ENCODE measurements at regions not wholly inside any gene's neighbourhood (a gene's known extent, or its start where the extent isn't known, plus 50 kb on each side); places are given as distances from the start of the nearest gene placed in this dataset.

DNA sequence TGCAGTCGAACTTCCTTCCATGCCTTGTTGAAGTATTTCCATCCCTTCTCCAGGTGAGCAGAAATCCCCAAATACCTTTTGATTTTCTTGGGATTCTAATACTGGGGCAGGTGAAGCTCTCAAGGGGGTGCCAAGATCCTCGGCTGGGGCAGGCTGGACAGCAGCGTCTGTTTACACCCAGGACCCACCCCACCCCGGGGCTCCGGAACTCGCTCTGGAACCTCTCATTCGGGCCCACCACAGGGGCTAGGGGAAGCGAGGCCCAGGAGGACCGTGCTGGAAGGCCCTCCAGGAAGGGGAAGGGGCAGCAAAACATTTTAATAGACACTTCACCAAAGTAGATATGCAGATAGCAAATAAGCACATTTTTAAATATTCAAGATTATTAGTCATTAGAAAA is 161.9 kb upstream of the GORAB start:
- TF ChIP-seq, protein P1, sequence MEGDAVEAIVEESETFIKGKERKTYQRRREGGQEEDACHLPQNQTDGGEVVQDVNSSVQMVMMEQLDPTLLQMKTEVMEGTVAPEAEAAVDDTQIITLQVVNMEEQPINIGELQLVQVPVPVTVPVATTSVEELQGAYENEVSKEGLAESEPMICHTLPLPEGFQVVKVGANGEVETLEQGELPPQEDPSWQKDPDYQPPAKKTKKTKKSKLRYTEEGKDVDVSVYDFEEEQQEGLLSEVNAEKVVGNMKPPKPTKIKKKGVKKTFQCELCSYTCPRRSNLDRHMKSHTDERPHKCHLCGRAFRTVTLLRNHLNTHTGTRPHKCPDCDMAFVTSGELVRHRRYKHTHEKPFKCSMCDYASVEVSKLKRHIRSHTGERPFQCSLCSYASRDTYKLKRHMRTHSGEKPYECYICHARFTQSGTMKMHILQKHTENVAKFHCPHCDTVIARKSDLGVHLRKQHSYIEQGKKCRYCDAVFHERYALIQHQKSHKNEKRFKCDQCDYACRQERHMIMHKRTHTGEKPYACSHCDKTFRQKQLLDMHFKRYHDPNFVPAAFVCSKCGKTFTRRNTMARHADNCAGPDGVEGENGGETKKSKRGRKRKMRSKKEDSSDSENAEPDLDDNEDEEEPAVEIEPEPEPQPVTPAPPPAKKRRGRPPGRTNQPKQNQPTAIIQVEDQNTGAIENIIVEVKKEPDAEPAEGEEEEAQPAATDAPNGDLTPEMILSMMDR (IDR thresholded peaks at IDR 0.05; ENCODE audit: low read depth, low read length): no peak
- no peak for TF ChIP-seq EZH2phosphoT487 (IDR thresholded peaks at IDR 0.05; ENCODE audit: low read depth)

All from OCI-LY3 (cell line).